ENCODE measurements at regions not wholly inside any gene's neighbourhood (a gene's known extent, or its start where the extent isn't known, plus 50 kb on each side); places are given as distances from the start of the nearest gene placed in this dataset.
A peak's percentile ranks its signal among the peaks of the same experiment; 100 is the strongest.

GRCh38 chr12:46443594-46444263, 71.2 kb upstream of the SLC38A2 start:
- no peak for DNase-seq (ENCODE audit: unreplicated experiment)
- intact Hi-C loops (cut with micrococcal nuclease) = no loop called here
- Mint-ChIP-seq H3K36me3 (ENCODE audit: insufficient read depth, unreplicated experiment) (no peaks in the 10 kb centered on the region), H3K4me1 (ENCODE audit: insufficient read depth, unreplicated experiment) (peaks cover 58% of the 10 kb centered on the region), H3K4me3 (ENCODE audit: unreplicated experiment) (no peak overlapping the region), H3K27me3 (ENCODE audit: insufficient read depth, unreplicated experiment) (no peaks in the 10 kb centered on the region), H3K9me3 (ENCODE audit: unreplicated experiment) (no peaks in the 10 kb centered on the region), H3K27ac (ENCODE audit: low read depth, unreplicated experiment) (peak overlapping the region; percentile 97)
- CTCF ChIA-PET = interaction anchor here (0.7 to 1.9 kb wide), 7 partner anchors 13 to 374 kb away, joined by 3 to 11 read pairs (median 4); no protein-coding TSS in a partner anchor
- no TSS peak for BruUV-seq (replicated peaks)
- no peak for TF ChIP-seq CTCF (IDR thresholded peaks at IDR 0.05; ENCODE audit: unreplicated experiment)
- POLR2A ChIA-PET = interaction anchor here (0.6 to 7.4 kb wide), 18 partner anchors 8 to 234 kb away, joined by 3 to 111 read pairs (median 7); partner anchors contain the start of genes SLC38A1 and SLC38A2

- no TSS peak for BruUV-seq (replicated peaks)
- peaks cover 61% of the 10 kb centered on the region for H3K4me1 Mint-ChIP-seq (ENCODE audit: insufficient read depth, unreplicated experiment)
- no peaks in the 10 kb centered on the region for H3K36me3 Mint-ChIP-seq (ENCODE audit: insufficient read depth, unreplicated experiment)
- no peaks in the 10 kb centered on the region for H3K27me3 Mint-ChIP-seq (ENCODE audit: insufficient read depth, unreplicated experiment)
- peak overlapping the region; percentile 97 for H3K27ac Mint-ChIP-seq (ENCODE audit: low read depth, unreplicated experiment)
- intact Hi-C loops (cut with micrococcal nuclease) = no loop called here
- H3K4me3 Mint-ChIP-seq (ENCODE audit: unreplicated experiment) = peak overlapping the region; percentile 28
- H3K9me3 Mint-ChIP-seq (ENCODE audit: unreplicated experiment) = no peaks in the 10 kb centered on the region
- POLR2A ChIA-PET = interaction anchor here (0.9 to 7.4 kb wide), 17 partner anchors 9 to 232 kb away, joined by 4 to 111 read pairs (median 12); partner anchors contain the start of gene SLC38A2
- TF ChIP-seq CTCF (IDR thresholded peaks at IDR 0.05; ENCODE audit: unreplicated experiment) = no peak
- CTCF ChIA-PET = interaction anchor here (0.7 to 1.9 kb wide), 5 partner anchors 12 to 221 kb away, joined by 3 to 11 read pairs (median 5); no protein-coding TSS in a partner anchor
- DNase-seq (ENCODE audit: unreplicated experiment) = peak; percentile 66
These were observed 70.2 kb upstream of the SLC38A2 start for GRCh38 chr12:46442738-46443137.

- peak overlapping the region; percentile 28 for H3K4me3 Mint-ChIP-seq (ENCODE audit: unreplicated experiment)
- peak; percentile 54 for DNase-seq (ENCODE audit: unreplicated experiment)
These were observed 69.7 kb upstream of the SLC38A2 start for GRCh38 chr12:46442239-46442638.

More at GRCh38 chr12:46442239-46442638, 69.7 kb upstream of the SLC38A2 start:
- intact Hi-C loops (cut with micrococcal nuclease) = no loop called here
- H3K27me3 Mint-ChIP-seq (ENCODE audit: insufficient read depth, unreplicated experiment) = no peaks in the 10 kb centered on the region
- peaks cover 61% of the 10 kb centered on the region for H3K4me1 Mint-ChIP-seq (ENCODE audit: insufficient read depth, unreplicated experiment)
- no peak for TF ChIP-seq CTCF (IDR thresholded peaks at IDR 0.05; ENCODE audit: unreplicated experiment)
- BruUV-seq (replicated peaks) = TSS peak; percentile 91
- peak overlapping the region; percentile 97 for H3K27ac Mint-ChIP-seq (ENCODE audit: low read depth, unreplicated experiment)
- H3K9me3 Mint-ChIP-seq (ENCODE audit: unreplicated experiment) = no peaks in the 10 kb centered on the region
- no peaks in the 10 kb centered on the region for H3K36me3 Mint-ChIP-seq (ENCODE audit: insufficient read depth, unreplicated experiment)
- CTCF ChIA-PET = interaction anchor here (0.6 to 1.9 kb wide), 4 partner anchors 33 to 222 kb away, joined by 3 to 11 read pairs (median 4); no protein-coding TSS in a partner anchor
- POLR2A ChIA-PET = interaction anchor here (0.6 to 7.4 kb wide), 24 partner anchors 9 to 319 kb away, joined by 3 to 111 read pairs (median 8); partner anchors contain the start of gene SLC38A2
